NT2/D1 (cell line): ENCODE measurements at regions not wholly inside any gene's neighbourhood (a gene's known extent, or its start where the extent isn't known, plus 50 kb on each side); places are given as distances from the start of the nearest gene placed in this dataset.

Experiments used
- SUZ12 ChIP-seq: IDR thresholded peaks from 2 replicates; pipeline ENCODE4 v1.6.1; 2011; ENCODE audit not compliant: insufficient read length, insufficient read depth; ENCODE audit errors: extremely low read depth
- YY1 ChIP-seq: IDR thresholded peaks from 2 replicates; pipeline ENCODE4 v1.6.1; 2011; ENCODE audit not compliant: insufficient read length, insufficient read depth
- ZNF274 ChIP-seq: IDR thresholded peaks from 2 replicates; pipeline ENCODE4 v1.6.1; 2011; ENCODE audit warnings: mild to moderate bottlenecking, low read depth, low read length

DNA sequence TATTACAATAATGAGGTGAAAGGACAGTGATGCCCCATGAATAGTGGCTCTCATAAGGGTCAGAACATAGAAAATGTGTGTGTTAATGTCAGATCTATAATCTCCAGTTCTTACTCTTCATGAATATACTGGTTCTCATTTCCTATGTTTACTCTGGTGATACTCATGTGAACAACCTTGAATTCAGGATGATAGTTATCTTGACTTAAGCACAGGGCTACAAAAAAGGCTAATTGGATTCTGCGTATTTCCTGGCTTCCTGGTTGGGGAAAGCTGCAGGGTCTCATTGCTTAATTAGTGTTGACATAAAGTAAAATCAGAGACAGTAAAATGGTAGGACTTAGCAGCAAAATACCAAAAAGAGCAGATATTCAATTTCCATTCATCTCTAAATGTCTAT, 1316.8 kb upstream of the RAG2 start:
- TF ChIP-seq YY1 (no peak), ZNF274 (no peak), SUZ12 (no peak)
